ENCODE measurements at regions not wholly inside any gene's neighbourhood (a gene's known extent, or its start where the extent isn't known, plus 50 kb on each side); places are given as distances from the start of the nearest gene placed in this dataset.

DNA sequence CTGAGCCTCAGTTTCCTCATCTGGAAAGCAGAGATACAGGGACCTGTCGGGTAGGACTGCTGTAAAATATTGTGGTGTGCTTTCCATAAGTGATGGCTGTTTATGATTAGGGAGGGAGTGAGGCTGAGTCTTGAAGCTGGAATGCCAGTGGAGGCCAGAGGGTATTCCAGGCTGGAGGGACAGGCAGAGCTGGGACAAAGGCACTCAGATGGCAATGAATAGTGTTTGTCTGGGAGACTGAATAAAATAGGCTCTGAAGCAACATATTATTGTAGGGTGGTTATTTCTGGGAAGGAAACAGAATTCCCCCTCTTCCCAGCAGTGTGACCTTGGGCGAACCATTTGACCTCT is 120.7 kb downstream of the INHBB start:
- H3K9me3 Mint-ChIP-seq: peaks cover 2% of the 10 kb centered on the region
- peak overlapping the region; percentile 19 for H3K4me3 Mint-ChIP-seq
- H3K4me1 Mint-ChIP-seq: peaks cover 14% of the 10 kb centered on the region
- TF ChIP-seq, protein P1, sequence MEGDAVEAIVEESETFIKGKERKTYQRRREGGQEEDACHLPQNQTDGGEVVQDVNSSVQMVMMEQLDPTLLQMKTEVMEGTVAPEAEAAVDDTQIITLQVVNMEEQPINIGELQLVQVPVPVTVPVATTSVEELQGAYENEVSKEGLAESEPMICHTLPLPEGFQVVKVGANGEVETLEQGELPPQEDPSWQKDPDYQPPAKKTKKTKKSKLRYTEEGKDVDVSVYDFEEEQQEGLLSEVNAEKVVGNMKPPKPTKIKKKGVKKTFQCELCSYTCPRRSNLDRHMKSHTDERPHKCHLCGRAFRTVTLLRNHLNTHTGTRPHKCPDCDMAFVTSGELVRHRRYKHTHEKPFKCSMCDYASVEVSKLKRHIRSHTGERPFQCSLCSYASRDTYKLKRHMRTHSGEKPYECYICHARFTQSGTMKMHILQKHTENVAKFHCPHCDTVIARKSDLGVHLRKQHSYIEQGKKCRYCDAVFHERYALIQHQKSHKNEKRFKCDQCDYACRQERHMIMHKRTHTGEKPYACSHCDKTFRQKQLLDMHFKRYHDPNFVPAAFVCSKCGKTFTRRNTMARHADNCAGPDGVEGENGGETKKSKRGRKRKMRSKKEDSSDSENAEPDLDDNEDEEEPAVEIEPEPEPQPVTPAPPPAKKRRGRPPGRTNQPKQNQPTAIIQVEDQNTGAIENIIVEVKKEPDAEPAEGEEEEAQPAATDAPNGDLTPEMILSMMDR (IDR thresholded peaks at IDR 0.05): no peak
- H3K27ac Mint-ChIP-seq: no peak overlapping the region
- DNase-seq: no peak
- H3K36me3 Mint-ChIP-seq (ENCODE audit: low read depth): no peaks in the 10 kb centered on the region
- H3K27me3 Mint-ChIP-seq (ENCODE audit: low read depth, poor library complexity): peaks cover 96% of the 10 kb centered on the region

DNA sequence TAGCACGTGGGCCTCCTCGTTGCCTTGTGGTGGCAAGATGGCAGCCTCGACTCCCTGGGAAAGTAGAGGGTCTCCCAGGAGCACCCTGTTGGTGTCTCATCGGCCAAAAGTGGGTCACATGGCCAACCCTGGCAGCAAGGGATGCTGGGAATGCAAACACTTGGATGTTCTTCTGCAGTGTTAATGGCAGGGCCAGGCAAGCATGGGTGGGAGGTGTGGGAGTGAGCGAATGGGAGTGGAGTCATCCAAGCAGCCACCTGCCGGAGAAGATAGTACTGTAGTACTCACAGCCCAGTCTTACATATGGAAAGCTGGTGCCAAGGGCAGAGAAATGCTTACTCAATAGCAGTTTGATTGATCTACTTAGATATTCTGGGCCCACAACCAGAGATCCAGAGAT is 122.2 kb downstream of the INHBB start:
- DNase-seq: no peak
- Mint-ChIP-seq H3K4me1 (peaks cover 14% of the 10 kb centered on the region), H3K27me3 (ENCODE audit: low read depth, poor library complexity) (peaks cover 96% of the 10 kb centered on the region)

DNA sequence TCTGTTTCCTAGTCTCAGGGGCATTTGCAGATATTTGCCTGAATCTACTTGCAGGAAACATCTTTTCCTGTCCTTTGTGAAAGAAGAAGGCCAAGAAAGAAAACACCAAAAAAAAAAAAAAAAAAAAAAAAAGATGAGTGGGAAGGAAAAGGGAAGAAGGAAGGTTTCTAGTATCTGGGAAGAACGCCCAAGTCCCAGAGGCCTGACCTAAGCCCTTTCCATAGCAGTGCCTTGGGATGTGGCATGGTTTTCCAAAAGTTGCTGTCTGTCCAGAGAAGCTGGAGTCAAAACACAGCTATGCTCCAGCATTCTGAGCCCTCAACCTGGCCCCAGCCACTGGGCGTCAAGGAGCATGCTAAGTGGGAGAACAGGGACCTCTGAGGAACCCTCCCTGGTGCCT is 123.5 kb downstream of the INHBB start:
- Mint-ChIP-seq H3K4me3 (no peak overlapping the region), H3K27me3 (ENCODE audit: low read depth, poor library complexity) (peaks cover 92% of the 10 kb centered on the region), H3K36me3 (ENCODE audit: low read depth) (no peaks in the 10 kb centered on the region), H3K4me1 (peaks cover 14% of the 10 kb centered on the region), H3K9me3 (peaks cover 13% of the 10 kb centered on the region), H3K27ac (no peak overlapping the region)
- no peak for DNase-seq
- TF ChIP-seq, protein P1 (IDR thresholded peaks at IDR 0.05): no peak

More for the DNA sequence above, 122.2 kb downstream of the INHBB start:
- Mint-ChIP-seq H3K36me3 (ENCODE audit: low read depth) (no peaks in the 10 kb centered on the region), H3K27ac (no peak overlapping the region), H3K9me3 (peaks cover 13% of the 10 kb centered on the region), H3K4me3 (no peak overlapping the region)
- TF ChIP-seq, protein P1 (IDR thresholded peaks at IDR 0.05): no peak

DNA sequence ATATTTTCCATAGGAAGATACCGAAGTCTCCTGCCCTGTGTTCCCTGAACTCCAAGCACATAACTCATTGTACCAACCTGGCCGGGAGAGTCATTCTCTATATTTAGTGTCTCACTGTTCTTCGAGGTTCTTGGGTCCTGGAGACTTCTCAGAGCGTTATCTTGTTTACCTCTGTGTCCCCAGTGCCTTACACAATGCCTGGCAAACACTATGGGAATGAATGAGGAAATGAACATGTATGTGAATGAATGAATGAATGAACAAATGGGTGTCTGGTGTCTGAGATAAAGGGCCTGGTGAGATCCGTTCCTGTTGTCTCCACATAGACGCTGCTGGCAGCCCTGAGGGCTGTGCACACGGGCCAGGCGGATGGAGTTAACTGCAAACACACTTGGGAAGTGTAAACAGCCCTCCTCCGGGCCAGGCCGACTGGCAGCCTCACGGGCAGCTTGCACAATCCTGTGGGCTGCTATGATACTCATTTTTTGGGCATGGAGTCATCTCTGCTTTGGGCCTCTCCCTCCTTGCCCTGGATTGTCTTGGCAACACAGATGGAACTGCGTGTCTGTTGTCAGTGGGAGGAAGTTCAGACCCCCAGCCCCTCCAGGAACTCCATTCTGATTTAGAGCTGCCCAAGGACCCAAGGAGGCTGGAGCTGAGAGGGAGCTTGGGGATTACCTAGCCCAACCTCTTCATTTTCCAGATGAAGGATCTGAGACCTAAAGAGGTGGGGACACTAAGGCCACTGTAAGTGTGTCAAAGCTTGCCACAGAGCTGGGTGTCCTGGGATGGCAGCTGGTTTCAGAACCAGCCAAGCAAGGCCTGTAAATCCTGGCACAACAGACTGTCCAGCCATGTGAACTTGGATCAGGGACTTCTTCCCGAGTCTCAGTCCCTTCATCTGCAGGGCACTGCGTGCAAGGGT is 124.4 kb downstream of the INHBB start:
- no peaks in the 10 kb centered on the region for H3K36me3 Mint-ChIP-seq (ENCODE audit: low read depth)
- H3K27ac Mint-ChIP-seq: no peak overlapping the region
- TF ChIP-seq, protein P1 (IDR thresholded peaks at IDR 0.05): no peak
- no peak for DNase-seq
- H3K9me3 Mint-ChIP-seq: peaks cover 13% of the 10 kb centered on the region
- peaks cover 14% of the 10 kb centered on the region for H3K4me1 Mint-ChIP-seq
- H3K4me3 Mint-ChIP-seq: no peak overlapping the region
- H3K27me3 Mint-ChIP-seq (ENCODE audit: low read depth, poor library complexity): peaks cover 91% of the 10 kb centered on the region

DNA sequence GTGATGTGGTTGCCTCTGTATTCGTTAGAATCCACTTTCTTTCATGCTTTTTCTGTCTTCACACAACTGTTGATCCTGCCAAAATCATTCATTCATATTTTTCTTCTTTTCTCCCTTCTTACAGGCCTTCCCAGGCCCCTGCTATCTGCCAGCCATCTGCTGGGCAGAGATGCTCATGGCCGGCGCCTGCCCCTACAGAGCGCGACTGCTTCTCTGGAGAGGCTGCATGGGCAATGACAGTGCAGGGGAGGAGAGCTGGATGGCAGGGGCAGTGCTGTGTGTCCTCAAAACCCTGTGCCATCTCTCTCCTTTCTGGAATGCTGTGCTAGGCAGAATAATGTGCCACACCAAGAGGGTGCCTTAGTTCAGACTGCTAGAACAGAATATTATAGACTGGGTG is 125.2 kb downstream of the INHBB start:
- TF ChIP-seq, protein P1 (IDR thresholded peaks at IDR 0.05): no peak
- peaks cover 7% of the 10 kb centered on the region for H3K4me1 Mint-ChIP-seq

DNA sequence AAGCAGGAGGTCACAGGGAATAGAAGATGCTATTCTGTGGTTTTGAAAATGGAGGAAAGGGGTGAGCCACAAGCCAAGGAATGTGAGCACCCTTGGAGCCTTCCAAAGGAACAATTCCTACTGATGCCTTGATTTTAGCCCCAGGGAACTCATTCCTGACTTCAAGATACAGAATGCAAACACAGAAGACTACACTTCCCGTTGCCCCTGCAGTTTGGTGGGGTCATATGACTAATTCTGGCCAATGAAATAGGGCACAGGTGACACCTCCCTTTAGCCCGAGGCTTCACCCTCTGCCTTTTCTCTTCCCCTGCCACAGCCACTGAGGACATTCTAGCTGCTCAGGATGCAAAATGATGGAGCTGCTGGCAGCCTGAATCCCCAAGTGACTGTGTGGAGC is 126.1 kb downstream of the INHBB start:
- Mint-ChIP-seq H3K9me3 (peaks cover 13% of the 10 kb centered on the region), H3K36me3 (ENCODE audit: low read depth) (no peaks in the 10 kb centered on the region), H3K27ac (no peak overlapping the region), H3K4me1 (no peaks in the 10 kb centered on the region), H3K27me3 (ENCODE audit: low read depth, poor library complexity) (peaks cover 82% of the 10 kb centered on the region), H3K4me3 (no peak overlapping the region)
- DNase-seq: no peak
- TF ChIP-seq, protein P1 (IDR thresholded peaks at IDR 0.05): no peak

More for the DNA sequence above, 125.2 kb downstream of the INHBB start:
- Mint-ChIP-seq H3K36me3 (ENCODE audit: low read depth) (no peaks in the 10 kb centered on the region), H3K27me3 (ENCODE audit: low read depth, poor library complexity) (peaks cover 87% of the 10 kb centered on the region), H3K9me3 (peaks cover 13% of the 10 kb centered on the region), H3K4me3 (no peak overlapping the region), H3K27ac (no peak overlapping the region)
- no peak for DNase-seq
